WTC11 (cell line): ENCODE measurements at regions not wholly inside any gene's neighbourhood (a gene's known extent, or its start where the extent isn't known, plus 50 kb on each side); places are given as distances from the start of the nearest gene placed in this dataset.

Experiments used
- ATAC-seq: fragments of 200-7000 bp; cut with Tn5 transposase; 2 replicates; pipeline ENCODE4 v1.10.0; 2021; ENCODE audit warnings: mild to moderate bottlenecking, moderate library complexity
- CTCF ChIA-PET: fragments of 300-600 bp; sonication (Branson Sonifier 250); formaldehyde crosslinking; loops from one replicate; lab custom pipeline; 2021; ENCODE audit warnings: antibody characterized with exemption; lab: Charles Lee
- POLR2A ChIA-PET: fragments of 350-600 bp; sonication (Branson Sonifier 250); formaldehyde crosslinking; loops from one replicate; lab custom pipeline; 2021; ENCODE audit warnings: antibody characterized with exemption; lab: Charles Lee
- DNase-seq: peaks from one replicate; pipeline ENCODE4 v3.0.0; 2021; ENCODE audit warnings: low spot score
- H3K27ac Mint-ChIP-seq: 2 replicates; pipeline ENCODE4 v1.8.0; 2021; ENCODE audit warnings: mixed read lengths
- H3K27me3 Mint-ChIP-seq: 2 replicates; pipeline ENCODE4 v1.8.0; 2021; ENCODE audit warnings: low read depth, mild to moderate bottlenecking, moderate library complexity, mixed read lengths
- H3K36me3 Mint-ChIP-seq: 2 replicates; pipeline ENCODE4 v1.8.0; 2021; ENCODE audit warnings: mixed read lengths
- H3K4me1 Mint-ChIP-seq: 2 replicates; pipeline ENCODE4 v1.8.0; 2022; ENCODE audit warnings: mixed read lengths
- H3K4me3 Mint-ChIP-seq: 2 replicates; pipeline ENCODE4 v1.8.0; 2021; ENCODE audit warnings: mild to moderate bottlenecking, moderate library complexity, mixed read lengths
- H3K9me3 Mint-ChIP-seq: 2 replicates; pipeline ENCODE4 v1.8.0; 2021; ENCODE audit warnings: mixed read lengths
- AR ChIP-seq: fragments of 250-450 bp; sonication (Bioruptor Pico); IDR thresholded peaks from 2 replicates; pipeline ENCODE4 v1.9.0; 2021; ENCODE audit warnings: mild to moderate bottlenecking
- E2F5 ChIP-seq: sonication (generic); formaldehyde crosslinking; IDR thresholded peaks from 2 replicates; pipeline ENCODE4 v1.8.1; 2022; ENCODE audit warnings: mild to moderate bottlenecking, moderate library complexity, missing genetic modification reagents
- EMX1 ChIP-seq: fragments of 250-450 bp; sonication (Bioruptor Pico); IDR thresholded peaks from 2 replicates; pipeline ENCODE4 v1.8.0; 2021; ENCODE audit warnings: mild to moderate bottlenecking
- ESRRA ChIP-seq: sonication (generic); formaldehyde crosslinking; IDR thresholded peaks from 2 replicates; pipeline ENCODE4 v1.8.1; 2022; ENCODE audit warnings: mild to moderate bottlenecking, missing genetic modification reagents, borderline replicate concordance
- FOXP1 ChIP-seq: sonication (generic); formaldehyde crosslinking; IDR thresholded peaks from 2 replicates; pipeline ENCODE4 v1.8.0; 2022; ENCODE audit warnings: missing genetic modification reagents, mild to moderate bottlenecking, moderate library complexity, borderline replicate concordance
- NR1H2 ChIP-seq: sonication (generic); formaldehyde crosslinking; IDR thresholded peaks from 2 replicates; pipeline ENCODE4 v1.9.0; 2021; ENCODE audit warnings: mild to moderate bottlenecking, moderate library complexity, missing genetic modification reagents
- PRDM15 ChIP-seq: sonication (generic); formaldehyde crosslinking; IDR thresholded peaks from 2 replicates; pipeline ENCODE4 v1.8.0; 2022; ENCODE audit warnings: missing genetic modification reagents
- ZMAT4 ChIP-seq: fragments of 250-450 bp; sonication (Bioruptor Pico); IDR thresholded peaks from 2 replicates; pipeline ENCODE4 v1.9.0; 2021; ENCODE audit warnings: mild to moderate bottlenecking
- ZNF317 ChIP-seq: sonication (generic); formaldehyde crosslinking; IDR thresholded peaks from 2 replicates; pipeline ENCODE4 v1.8.1; 2023; ENCODE audit warnings: low read depth, mild to moderate bottlenecking, moderate library complexity, missing genetic modification reagents, borderline replicate concordance

GRCh38 chr10:23965880-23966279 lies 243.1 kb upstream of the KIAA1217 start (continued):
- TF ChIP-seq NR1H2 (CRISPR knock-in tag) (no peak), AR (CRISPR knock-in tag) (no peak), EMX1 (CRISPR knock-in tag) (no peak)

- no peak for ATAC-seq
- Mint-ChIP-seq H3K4me3 (no peak overlapping the region), H3K9me3 (peaks cover 19% of the 10 kb centered on the region), H3K27ac (no peak overlapping the region), H3K36me3 (0 out of 2 replicates have a peak, but pooled peaks cover 3% of the 10 kb centered on the region), H3K27me3 (no peaks in the 10 kb centered on the region)
- ChIA-PET CTCF (no interaction called here), POLR2A (no interaction called here)
- DNase-seq, result no peak
- TF ChIP-seq ESRRA (no peak), FOXP1 (CRISPR knock-in tag) (no peak), ZNF317 (CRISPR knock-in tag) (no peak), PRDM15 (CRISPR knock-in tag) (no peak)
- TF ChIP-seq, all 79 proteins: peak for 0
- H3K4me1 Mint-ChIP-seq, result peaks cover 11% of the 10 kb centered on the region
Observed at GRCh38 chr10:23966504-23967051, 242.4 kb upstream of the KIAA1217 start.

GRCh38 chr10:23968301-23968700 lies 240.6 kb upstream of the KIAA1217 start:
- TF ChIP-seq E2F5 (CRISPR knock-in tag), result no peak
- TF ChIP-seq AR (CRISPR knock-in tag), result no peak
- TF ChIP-seq PRDM15 (CRISPR knock-in tag), result no peak
- no peak for TF ChIP-seq ZMAT4 (CRISPR knock-in tag)
- peaks cover 25% of the 10 kb centered on the region for H3K9me3 Mint-ChIP-seq
- H3K4me3 Mint-ChIP-seq, result no peak overlapping the region
- no peak overlapping the region for H3K27ac Mint-ChIP-seq
- no peak for DNase-seq
- CTCF ChIA-PET, result no interaction called here
- no peak for ATAC-seq
- no peaks in the 10 kb centered on the region for H3K27me3 Mint-ChIP-seq
- H3K36me3 Mint-ChIP-seq, result 0 out of 2 replicates have a peak, but pooled peaks cover 3% of the 10 kb centered on the region
- POLR2A ChIA-PET, result no interaction called here
- H3K4me1 Mint-ChIP-seq, result peaks cover 17% of the 10 kb centered on the region
